ENCODE measurements at regions not wholly inside any gene's neighbourhood (a gene's known extent, or its start where the extent isn't known, plus 50 kb on each side); places are given as distances from the start of the nearest gene placed in this dataset.

- DNase-seq (ENCODE audit: low spot score) (no peak), ATAC-seq (ENCODE audit: insufficient number of reproducible peaks, low FRiP score, low read depth) (no peak)
- Histone ChIP-seq H3K27me3 (replicated peaks; ENCODE audit: insufficient read depth) (no peaks in the 10 kb centered on the region), H3K4me1 (ENCODE audit: control insufficient read depth in 1 of 2, low read depth in 2 of 2) (no peaks in the 10 kb centered on the region), H3K4me3 (no peak overlapping the region), H3K36me3 (no peaks in the 10 kb centered on the region), H3K27ac (no peak overlapping the region), H3K9me3 (no peaks in the 10 kb centered on the region)
- TF ChIP-seq CTCF (IDR thresholded peaks at IDR 0.05): no peak
These were observed 52.0 kb upstream of the IRX6 start for GRCh38 chr16:55271945-55272513.

GRCh38 chr16:55272744-55273143 is 51.3 kb upstream of the IRX6 start:
- no peak for DNase-seq (ENCODE audit: low spot score)
- H3K36me3 ChIP-seq: no peaks in the 10 kb centered on the region
- H3K27me3 ChIP-seq (replicated peaks; ENCODE audit: insufficient read depth): no peaks in the 10 kb centered on the region
- no peaks in the 10 kb centered on the region for H3K9me3 ChIP-seq
- TF ChIP-seq CTCF (IDR thresholded peaks at IDR 0.05): no peak
- ATAC-seq (ENCODE audit: insufficient number of reproducible peaks, low FRiP score, low read depth): no peak
- no peak overlapping the region for H3K27ac ChIP-seq
- H3K4me3 ChIP-seq: no peak overlapping the region
- no peaks in the 10 kb centered on the region for H3K4me1 ChIP-seq (ENCODE audit: control insufficient read depth in 1 of 2, low read depth in 2 of 2)

GRCh38 chr16:55273356-55273755 is 50.6 kb upstream of the IRX6 start:
- H3K4me3 ChIP-seq: no peak overlapping the region
- H3K27me3 ChIP-seq (replicated peaks; ENCODE audit: insufficient read depth): no peaks in the 10 kb centered on the region
- no peak overlapping the region for H3K27ac ChIP-seq
- ATAC-seq (ENCODE audit: insufficient number of reproducible peaks, low FRiP score, low read depth): no peak
- no peaks in the 10 kb centered on the region for H3K9me3 ChIP-seq
- H3K36me3 ChIP-seq: no peaks in the 10 kb centered on the region
- DNase-seq (ENCODE audit: low spot score): no peak
- no peaks in the 10 kb centered on the region for H3K4me1 ChIP-seq (ENCODE audit: control insufficient read depth in 1 of 2, low read depth in 2 of 2)
- TF ChIP-seq CTCF (IDR thresholded peaks at IDR 0.05): no peak

- Histone ChIP-seq H3K27me3 (replicated peaks; ENCODE audit: insufficient read depth) (no peaks in the 10 kb centered on the region), H3K36me3 (no peaks in the 10 kb centered on the region), H3K4me3 (no peak overlapping the region), H3K27ac (no peak overlapping the region), H3K9me3 (no peaks in the 10 kb centered on the region), H3K4me1 (ENCODE audit: control insufficient read depth in 1 of 2, low read depth in 2 of 2) (no peaks in the 10 kb centered on the region)
- no peak for TF ChIP-seq CTCF (IDR thresholded peaks at IDR 0.05)
- ATAC-seq (ENCODE audit: insufficient number of reproducible peaks, low FRiP score, low read depth): no peak
- DNase-seq (ENCODE audit: low spot score): no peak
These were observed 50.0 kb upstream of the IRX6 start for GRCh38 chr16:55273959-55274358.

Data from thoracic aorta (tissue), 2 donors.